ENCODE measurements at regions not wholly inside any gene's neighbourhood (a gene's known extent, or its start where the extent isn't known, plus 50 kb on each side); places are given as distances from the start of the nearest gene placed in this dataset.

DNA sequence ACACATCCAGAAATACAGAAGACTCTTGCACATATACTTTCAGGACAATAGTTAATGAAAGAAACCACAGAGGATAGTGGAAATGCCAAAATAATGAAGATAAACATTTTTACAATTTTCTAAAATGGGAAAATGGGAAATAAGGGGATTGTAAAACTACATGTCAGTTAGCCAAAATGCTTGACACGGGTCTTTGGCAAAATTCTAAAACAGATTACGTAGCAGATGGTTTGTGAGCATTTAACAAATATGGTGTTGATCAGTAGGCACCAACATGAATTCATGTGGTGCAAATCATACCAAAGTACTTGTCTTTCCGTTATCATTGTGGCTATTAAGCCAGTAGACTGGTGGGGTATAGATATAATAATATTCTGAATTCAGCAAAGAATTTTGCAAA is 348.5 kb upstream of the ROBO1 start:
- TF ChIP-seq, protein P1, sequence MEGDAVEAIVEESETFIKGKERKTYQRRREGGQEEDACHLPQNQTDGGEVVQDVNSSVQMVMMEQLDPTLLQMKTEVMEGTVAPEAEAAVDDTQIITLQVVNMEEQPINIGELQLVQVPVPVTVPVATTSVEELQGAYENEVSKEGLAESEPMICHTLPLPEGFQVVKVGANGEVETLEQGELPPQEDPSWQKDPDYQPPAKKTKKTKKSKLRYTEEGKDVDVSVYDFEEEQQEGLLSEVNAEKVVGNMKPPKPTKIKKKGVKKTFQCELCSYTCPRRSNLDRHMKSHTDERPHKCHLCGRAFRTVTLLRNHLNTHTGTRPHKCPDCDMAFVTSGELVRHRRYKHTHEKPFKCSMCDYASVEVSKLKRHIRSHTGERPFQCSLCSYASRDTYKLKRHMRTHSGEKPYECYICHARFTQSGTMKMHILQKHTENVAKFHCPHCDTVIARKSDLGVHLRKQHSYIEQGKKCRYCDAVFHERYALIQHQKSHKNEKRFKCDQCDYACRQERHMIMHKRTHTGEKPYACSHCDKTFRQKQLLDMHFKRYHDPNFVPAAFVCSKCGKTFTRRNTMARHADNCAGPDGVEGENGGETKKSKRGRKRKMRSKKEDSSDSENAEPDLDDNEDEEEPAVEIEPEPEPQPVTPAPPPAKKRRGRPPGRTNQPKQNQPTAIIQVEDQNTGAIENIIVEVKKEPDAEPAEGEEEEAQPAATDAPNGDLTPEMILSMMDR (IDR thresholded peaks at IDR 0.05; ENCODE audit: insufficient read depth, low read depth, low read length) = no peak
- H3K4me3 ChIP-seq (ENCODE audit: low read depth, low read length) = no peak overlapping the region
- DNase-seq (ENCODE audit: low read depth) = no peak

DNA sequence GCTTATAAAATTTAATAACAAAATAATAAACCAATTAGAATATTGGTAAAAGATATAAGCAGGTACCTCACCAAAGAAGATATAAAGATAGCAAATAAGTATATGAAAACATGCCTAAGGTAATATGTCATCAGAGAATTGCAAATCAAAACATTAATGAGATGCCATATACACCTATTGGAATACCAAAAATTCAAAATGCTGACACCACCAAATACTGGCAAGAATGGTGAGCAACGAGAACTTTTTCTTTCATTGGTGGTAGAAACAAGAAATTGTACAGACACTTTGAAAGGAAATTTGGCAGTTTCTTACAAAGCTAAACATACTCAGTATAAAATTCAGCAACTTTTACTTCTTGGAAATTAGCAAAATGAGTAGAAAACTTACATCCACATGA is 346.9 kb upstream of the ROBO1 start:
- no peak overlapping the region for H3K4me3 ChIP-seq (ENCODE audit: low read depth, low read length)
- TF ChIP-seq, protein P1 (IDR thresholded peaks at IDR 0.05; ENCODE audit: insufficient read depth, low read depth, low read length) = no peak
- no peak for DNase-seq (ENCODE audit: low read depth)

DNA sequence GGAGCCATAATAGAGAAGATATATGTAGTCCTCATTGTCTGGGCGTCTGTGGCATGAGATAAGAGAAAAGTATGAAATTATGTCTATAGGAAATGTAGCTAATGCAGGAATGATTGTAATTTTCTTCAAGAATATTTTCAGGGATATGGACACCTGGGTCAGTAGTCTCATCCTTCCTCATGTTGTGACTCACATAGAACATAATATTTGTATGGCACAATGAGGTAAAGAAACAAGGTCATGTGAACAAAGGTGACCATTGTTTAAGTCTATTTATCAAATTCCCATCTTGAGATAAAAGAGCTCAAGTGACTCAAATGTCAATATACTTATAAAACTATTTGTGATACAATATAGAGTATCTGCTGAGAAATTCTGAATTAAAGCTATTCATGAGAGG is 345.5 kb upstream of the ROBO1 start:
- H3K4me3 ChIP-seq (ENCODE audit: low read depth, low read length) = no peak overlapping the region
- TF ChIP-seq, protein P1 (IDR thresholded peaks at IDR 0.05; ENCODE audit: insufficient read depth, low read depth, low read length) = no peak

DNA sequence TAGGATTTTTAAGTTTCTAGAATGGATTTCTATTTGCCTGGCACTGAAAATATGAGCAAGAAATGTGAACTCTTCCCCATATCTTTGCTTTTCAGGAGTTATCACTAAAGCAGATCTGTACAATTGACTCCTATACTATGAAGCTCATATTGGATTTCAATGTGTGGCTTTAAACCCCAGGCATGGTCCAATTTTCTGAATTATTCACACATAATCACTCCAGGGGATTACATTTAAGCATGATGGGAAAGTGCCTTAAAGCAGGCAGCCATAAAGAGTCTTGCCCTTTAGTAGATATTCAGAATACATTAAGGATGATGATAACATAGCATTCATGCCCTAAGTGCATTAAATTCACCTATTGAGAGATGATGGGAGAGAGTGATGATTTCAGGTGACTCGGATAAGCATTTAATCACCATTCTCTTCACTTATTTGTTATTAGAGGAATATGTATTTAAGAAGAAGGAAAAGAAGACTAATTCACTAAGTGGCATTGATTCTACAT is 331.8 kb upstream of the ROBO1 start:
- no peak overlapping the region for H3K4me3 ChIP-seq (ENCODE audit: low read depth, low read length)
- TF ChIP-seq, protein P1 (IDR thresholded peaks at IDR 0.05; ENCODE audit: insufficient read depth, low read depth, low read length) = no peak
- DNase-seq (ENCODE audit: low read depth) = no peak

More for the DNA sequence above, 345.5 kb upstream of the ROBO1 start:
- DNase-seq (ENCODE audit: low read depth) = no peak

DNA sequence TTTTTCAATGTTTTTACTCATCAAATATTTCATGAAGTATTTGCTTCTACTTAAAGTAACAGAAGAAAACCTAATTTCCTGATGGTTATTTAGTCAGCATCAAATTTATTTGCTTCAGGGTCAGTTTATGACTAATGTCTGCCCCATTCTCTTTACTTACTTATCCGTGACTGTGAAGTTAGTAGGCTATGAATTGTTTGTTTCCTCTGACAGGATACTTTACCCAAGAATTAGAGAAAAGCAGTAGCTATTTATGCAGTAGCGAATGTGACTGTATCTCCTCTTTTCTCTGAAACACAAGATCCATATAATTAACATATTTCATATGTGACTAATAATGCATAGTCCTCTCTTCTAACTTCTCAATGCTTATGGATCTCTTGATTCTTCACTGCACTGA is 329.9 kb upstream of the ROBO1 start:
- TF ChIP-seq, protein P1 (IDR thresholded peaks at IDR 0.05; ENCODE audit: insufficient read depth, low read depth, low read length) = no peak
- no peak overlapping the region for H3K4me3 ChIP-seq (ENCODE audit: low read depth, low read length)
- no peak for DNase-seq (ENCODE audit: low read depth)

DNA sequence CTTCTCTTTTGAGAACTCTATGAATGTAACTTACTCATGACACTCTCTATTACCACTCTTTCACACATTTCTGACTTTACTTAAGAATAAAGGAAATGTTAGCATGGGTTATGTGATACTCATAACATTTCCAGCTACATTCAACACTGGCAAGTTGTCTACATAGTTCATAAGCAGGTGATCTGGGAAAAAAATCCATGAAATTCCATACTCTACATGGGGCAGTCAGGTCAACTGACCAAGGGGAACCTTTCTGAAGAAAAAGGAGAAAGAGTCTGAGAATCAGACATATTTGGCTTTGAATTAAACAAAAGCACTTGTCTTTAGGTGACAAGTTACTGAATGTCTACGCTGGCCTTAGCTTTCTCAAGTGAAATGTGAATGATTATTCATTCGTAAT is 329.1 kb upstream of the ROBO1 start:
- no peak for DNase-seq (ENCODE audit: low read depth)
- H3K4me3 ChIP-seq (ENCODE audit: low read depth, low read length) = no peak overlapping the region
- TF ChIP-seq, protein P1 (IDR thresholded peaks at IDR 0.05; ENCODE audit: insufficient read depth, low read depth, low read length) = no peak

DNA sequence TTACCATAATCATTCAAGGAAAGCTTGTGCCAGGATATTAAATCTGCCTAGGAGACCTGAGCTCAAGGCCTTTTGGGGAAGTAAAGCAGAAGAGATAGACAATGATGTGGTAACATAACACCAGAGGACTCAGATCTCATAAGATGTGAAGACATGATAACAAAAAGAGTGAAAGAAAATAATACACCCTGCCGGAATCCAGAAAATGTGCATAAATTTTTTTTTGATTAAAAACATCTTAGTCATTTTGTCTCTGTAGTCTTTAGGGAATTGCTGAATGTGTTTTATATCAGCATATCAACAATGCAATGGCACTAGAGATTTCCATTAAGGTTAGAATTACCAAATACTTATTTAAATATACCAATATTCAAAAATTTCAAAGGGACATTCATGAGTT is 326.8 kb upstream of the ROBO1 start:
- H3K4me3 ChIP-seq (ENCODE audit: low read depth, low read length) = no peak overlapping the region
- TF ChIP-seq, protein P1 (IDR thresholded peaks at IDR 0.05; ENCODE audit: insufficient read depth, low read depth, low read length) = no peak
- DNase-seq (ENCODE audit: low read depth) = peak; percentile 0

Measured in fibroblast of villous mesenchyme (primary cell).